ENCODE measurements at regions not wholly inside any gene's neighbourhood (a gene's known extent, or its start where the extent isn't known, plus 50 kb on each side); places are given as distances from the start of the nearest gene placed in this dataset.

DNA sequence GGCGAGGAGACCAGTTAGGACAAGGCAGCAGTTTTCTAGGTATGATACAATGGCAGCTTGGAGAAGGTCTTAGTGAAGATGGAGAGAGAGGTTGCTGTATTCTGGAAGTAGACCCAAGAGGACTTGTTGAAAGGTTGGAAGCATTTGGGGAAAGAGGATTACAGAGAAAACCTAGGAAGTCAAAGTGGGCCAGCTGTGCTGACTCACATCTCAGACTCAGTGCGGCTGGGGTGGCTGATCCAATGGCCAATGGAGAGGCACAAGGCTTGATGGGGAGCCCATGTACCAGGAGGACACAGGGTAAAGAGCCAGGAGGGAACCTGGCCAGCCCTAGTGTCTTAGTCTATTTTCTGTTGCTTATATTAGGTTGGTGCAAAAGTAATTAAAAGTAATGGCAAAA is 194.5 kb upstream of the GALNT17 start:
- Histone ChIP-seq H3K36me3 (ENCODE audit: low read length) (no peaks in the 10 kb centered on the region), H3K79me2 (ENCODE audit: insufficient read depth, low read length) (no peaks in the 10 kb centered on the region), H3K9me3 (ENCODE audit: insufficient read depth, low read length) (no peaks in the 10 kb centered on the region), H3K9ac (ENCODE audit: low read length) (no peak overlapping the region), H3K4me2 (ENCODE audit: low read depth, low read length, poor library complexity, severe bottlenecking) (no peak overlapping the region), H3K27ac (ENCODE audit: low read depth, low read length) (no peak overlapping the region), H2AFZ (ENCODE audit: low read depth, low read length, severe bottlenecking) (no peak overlapping the region), H3K9me2 (replicated peaks; ENCODE audit: insufficient read depth, low read length) (no peaks in the 10 kb centered on the region), H3F3A (ENCODE audit: insufficient read depth) (no peaks in the 10 kb centered on the region), H3K27me3 (ENCODE audit: low read length) (no peaks in the 10 kb centered on the region), H4K20me1 (ENCODE audit: low read depth, low read length) (no peaks in the 10 kb centered on the region), H3K4me3 (ENCODE audit: insufficient read depth, low read length, poor library complexity, severe bottlenecking) (no peak overlapping the region)
- TF ChIP-seq CTCF (IDR thresholded peaks at IDR 0.05; ENCODE audit: insufficient read depth, low read length, poor library complexity, severe bottlenecking) (no peak), EZH2phosphoT487 (conservative IDR thresholded peaks at IDR 0.05; ENCODE audit: low read length) (no peak)

DNA sequence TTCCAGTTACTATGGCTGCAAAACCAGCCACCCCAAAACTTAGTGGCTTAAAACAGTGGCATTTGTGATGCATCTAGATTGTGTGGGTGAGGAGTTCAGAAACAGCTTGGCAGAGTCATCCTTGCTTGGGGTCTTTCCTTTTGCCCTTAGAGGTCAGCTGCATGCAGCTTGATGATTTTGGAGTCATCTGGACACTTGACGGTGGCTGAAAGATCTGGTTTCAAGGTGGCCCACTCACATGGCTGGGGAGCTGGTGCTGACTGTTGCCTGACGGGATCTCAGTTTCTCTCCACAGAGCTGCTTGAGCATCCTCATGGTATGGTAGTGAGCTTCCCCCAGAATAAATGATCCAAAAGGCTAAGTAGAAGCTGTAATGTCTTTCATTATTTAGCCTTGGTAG is 191.3 kb upstream of the GALNT17 start:
- no peaks in the 10 kb centered on the region for H3K36me3 ChIP-seq (ENCODE audit: low read length)
- H3K4me2 ChIP-seq (ENCODE audit: low read depth, low read length, poor library complexity, severe bottlenecking): no peak overlapping the region
- no peaks in the 10 kb centered on the region for H4K20me1 ChIP-seq (ENCODE audit: low read depth, low read length)
- H3K9ac ChIP-seq (ENCODE audit: low read length): no peak overlapping the region
- H2AFZ ChIP-seq (ENCODE audit: low read depth, low read length, severe bottlenecking): no peak overlapping the region
- TF ChIP-seq CTCF (IDR thresholded peaks at IDR 0.05; ENCODE audit: insufficient read depth, low read length, poor library complexity, severe bottlenecking) (no peak), EZH2phosphoT487 (conservative IDR thresholded peaks at IDR 0.05; ENCODE audit: low read length) (no peak)
- H3K27me3 ChIP-seq (ENCODE audit: low read length): no peaks in the 10 kb centered on the region
- no peaks in the 10 kb centered on the region for H3F3A ChIP-seq (ENCODE audit: insufficient read depth)
- no peak overlapping the region for H3K4me3 ChIP-seq (ENCODE audit: insufficient read depth, low read length, poor library complexity, severe bottlenecking)
- no peak overlapping the region for H3K27ac ChIP-seq (ENCODE audit: low read depth, low read length)
- no peaks in the 10 kb centered on the region for H3K9me2 ChIP-seq (replicated peaks; ENCODE audit: insufficient read depth, low read length)
- H3K79me2 ChIP-seq (ENCODE audit: insufficient read depth, low read length): no peaks in the 10 kb centered on the region
- no peaks in the 10 kb centered on the region for H3K9me3 ChIP-seq (ENCODE audit: insufficient read depth, low read length)

DNA sequence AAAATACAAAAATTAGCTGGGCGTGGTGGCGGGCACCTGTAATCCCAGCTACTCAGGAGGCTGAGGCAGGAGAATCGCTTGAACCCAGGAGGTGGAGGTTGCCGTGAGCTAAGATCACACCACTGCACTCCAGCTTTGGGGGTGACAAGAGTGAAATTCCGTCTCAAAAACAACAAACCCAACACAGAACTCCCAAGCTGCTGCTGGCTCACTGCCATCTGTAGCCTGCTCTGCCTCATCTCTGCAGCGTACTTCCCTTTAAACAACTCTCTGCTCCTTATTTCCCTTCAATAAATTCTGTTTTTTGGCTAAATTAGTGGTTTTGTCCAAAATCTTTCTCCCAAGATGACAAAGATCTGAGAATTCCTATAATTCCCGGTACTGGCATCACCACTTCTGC is 189.2 kb upstream of the GALNT17 start:
- Histone ChIP-seq H3K36me3 (ENCODE audit: low read length) (no peaks in the 10 kb centered on the region), H3K4me3 (ENCODE audit: insufficient read depth, low read length, poor library complexity, severe bottlenecking) (no peak overlapping the region), H3K79me2 (ENCODE audit: insufficient read depth, low read length) (no peaks in the 10 kb centered on the region), H3K4me2 (ENCODE audit: low read depth, low read length, poor library complexity, severe bottlenecking) (no peak overlapping the region), H2AFZ (ENCODE audit: low read depth, low read length, severe bottlenecking) (no peak overlapping the region), H3K9me2 (replicated peaks; ENCODE audit: insufficient read depth, low read length) (no peaks in the 10 kb centered on the region), H4K20me1 (ENCODE audit: low read depth, low read length) (no peaks in the 10 kb centered on the region), H3F3A (ENCODE audit: insufficient read depth) (no peaks in the 10 kb centered on the region), H3K9me3 (ENCODE audit: insufficient read depth, low read length) (no peaks in the 10 kb centered on the region), H3K27ac (ENCODE audit: low read depth, low read length) (no peak overlapping the region), H3K27me3 (ENCODE audit: low read length) (no peaks in the 10 kb centered on the region), H3K9ac (ENCODE audit: low read length) (no peak overlapping the region)
- TF ChIP-seq CTCF (IDR thresholded peaks at IDR 0.05; ENCODE audit: insufficient read depth, low read length, poor library complexity, severe bottlenecking): no peak
- no peak for TF ChIP-seq EZH2phosphoT487 (conservative IDR thresholded peaks at IDR 0.05; ENCODE audit: low read length)

GRCh38 chr7:70944516-70944915 is 187.4 kb upstream of the GALNT17 start:
- H3K79me2 ChIP-seq (ENCODE audit: insufficient read depth, low read length): no peaks in the 10 kb centered on the region
- H3F3A ChIP-seq (ENCODE audit: insufficient read depth): no peaks in the 10 kb centered on the region
- H3K4me3 ChIP-seq (ENCODE audit: insufficient read depth, low read length, poor library complexity, severe bottlenecking): no peak overlapping the region
- TF ChIP-seq EZH2phosphoT487 (conservative IDR thresholded peaks at IDR 0.05; ENCODE audit: low read length): no peak
- no peak for TF ChIP-seq CTCF (IDR thresholded peaks at IDR 0.05; ENCODE audit: insufficient read depth, low read length, poor library complexity, severe bottlenecking)
- H4K20me1 ChIP-seq (ENCODE audit: low read depth, low read length): no peaks in the 10 kb centered on the region
- H3K9ac ChIP-seq (ENCODE audit: low read length): no peak overlapping the region
- H3K27me3 ChIP-seq (ENCODE audit: low read length): no peaks in the 10 kb centered on the region
- H3K27ac ChIP-seq (ENCODE audit: low read depth, low read length): no peak overlapping the region
- H3K4me2 ChIP-seq (ENCODE audit: low read depth, low read length, poor library complexity, severe bottlenecking): no peak overlapping the region
- no peaks in the 10 kb centered on the region for H3K9me2 ChIP-seq (replicated peaks; ENCODE audit: insufficient read depth, low read length)
- no peaks in the 10 kb centered on the region for H3K9me3 ChIP-seq (ENCODE audit: insufficient read depth, low read length)
- H2AFZ ChIP-seq (ENCODE audit: low read depth, low read length, severe bottlenecking): no peak overlapping the region
- H3K36me3 ChIP-seq (ENCODE audit: low read length): no peaks in the 10 kb centered on the region
